HG03342 (cell line): ENCODE measurements at regions not wholly inside any gene's neighbourhood (a gene's known extent, or its start where the extent isn't known, plus 50 kb on each side); places are given as distances from the start of the nearest gene placed in this dataset.

Source experiments
- ATAC-seq: cut with Tn5 transposase; IDR thresholded peaks from one replicate; pipeline ENCODE4 v1.9.1; 2021; ENCODE audit warnings: mild to moderate bottlenecking, moderate library complexity; ENCODE audit not compliant: unreplicated experiment

DNA sequence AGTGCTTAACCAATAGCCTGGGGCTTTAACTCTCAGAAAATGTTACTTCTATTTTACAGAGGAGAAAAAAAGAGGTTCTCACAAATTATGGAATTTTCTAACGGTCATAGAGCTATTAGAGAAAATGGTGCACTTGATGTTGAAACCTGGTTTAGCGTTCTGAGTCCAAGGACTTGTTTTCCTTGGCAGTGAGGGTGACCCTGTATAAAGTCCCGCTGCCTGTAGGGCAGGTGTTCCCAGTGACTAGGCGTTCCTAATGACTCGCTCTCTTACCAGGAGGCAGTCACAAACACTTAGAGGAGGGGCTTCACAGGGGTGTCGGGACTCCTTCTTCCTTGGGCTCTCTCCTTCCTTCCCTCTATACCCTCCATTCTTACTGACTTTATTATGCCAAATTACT, 175.8 kb downstream of the ACTR3 start:
- no peak for ATAC-seq

GRCh38 chr2:114066186-114066747, 176.4 kb downstream of the ACTR3 start:
- no peak for ATAC-seq

DNA sequence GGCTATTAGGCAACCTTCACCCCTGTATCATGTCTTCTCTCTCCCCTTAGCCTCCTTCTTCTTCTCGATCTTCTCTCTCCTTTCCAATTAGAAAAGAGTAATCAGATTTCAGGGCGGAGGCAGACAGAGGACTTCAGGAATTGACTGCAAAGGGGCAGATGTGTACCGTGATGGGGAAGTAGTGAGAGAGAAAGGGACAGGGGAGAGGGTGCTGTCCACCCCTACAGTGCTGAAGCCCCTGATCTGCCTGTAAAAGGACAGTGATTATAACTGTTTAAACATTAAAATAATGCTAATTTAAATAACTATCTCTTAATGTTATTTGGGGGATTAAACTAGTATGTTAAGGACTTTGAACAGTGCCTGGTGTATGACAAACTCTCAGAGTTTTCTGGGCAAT, 178.5 kb downstream of the ACTR3 start:
- no peak for ATAC-seq

DNA sequence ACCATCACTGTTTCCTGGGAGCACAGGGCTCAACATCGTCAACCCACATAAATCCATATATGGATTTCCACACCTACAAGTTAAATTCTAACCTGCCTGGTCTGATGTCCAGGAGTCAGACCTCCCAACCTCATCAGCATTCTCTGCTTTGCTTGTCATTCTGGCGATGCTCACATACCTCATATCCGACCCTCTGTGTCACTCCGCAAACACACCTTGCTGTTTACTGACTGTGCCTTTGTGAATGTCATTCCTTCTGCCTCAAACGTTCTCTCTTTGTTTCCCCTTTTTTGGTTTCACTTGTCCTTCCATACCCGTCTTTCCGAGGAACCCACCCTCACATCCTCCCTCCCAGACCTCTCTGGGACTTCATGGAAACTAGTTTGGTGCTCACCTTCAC, 187.1 kb downstream of the ACTR3 start:
- ATAC-seq, result no peak

DNA sequence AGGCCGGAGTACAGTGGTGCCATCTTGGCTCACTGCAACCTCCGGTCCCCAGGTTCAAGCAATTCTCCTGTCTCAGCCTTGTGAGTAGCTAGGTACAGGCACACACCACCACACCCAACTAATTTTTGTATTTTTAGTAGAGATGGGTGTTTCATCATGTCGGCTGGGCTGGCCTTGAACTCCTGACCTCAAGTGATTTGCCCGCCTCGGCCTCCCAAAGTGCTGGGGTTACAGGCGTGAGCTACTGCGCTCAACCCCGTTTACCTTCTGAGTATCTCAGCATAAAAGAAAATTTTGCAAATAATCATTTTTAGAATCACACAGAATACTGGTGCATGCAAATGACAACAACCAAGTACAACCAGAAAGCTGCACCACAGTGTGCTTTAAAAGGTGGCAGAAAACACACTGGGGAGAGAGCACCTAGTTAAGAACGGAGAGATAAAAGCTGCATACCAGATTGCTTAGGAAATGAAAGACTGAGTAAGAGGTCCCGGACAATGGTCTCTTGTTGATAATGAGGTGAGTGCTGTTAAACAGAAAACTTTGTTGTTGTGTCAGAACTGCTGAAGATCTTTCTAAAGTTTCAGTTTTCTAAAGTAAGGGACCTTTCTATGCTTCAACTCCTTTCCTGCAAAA, 189.6 kb downstream of the ACTR3 start:
- ATAC-seq, result no peak

GRCh38 chr2:114082731-114083433, 193.0 kb downstream of the ACTR3 start:
- no peak for ATAC-seq

GRCh38 chr2:114083717-114084387, 194.0 kb downstream of the ACTR3 start:
- no peak for ATAC-seq

- no peak for ATAC-seq
Measured at GRCh38 chr2:114085238-114085637, 195.3 kb downstream of the ACTR3 start.

GRCh38 chr2:114085992-114086391, 196.1 kb downstream of the ACTR3 start:
- no peak for ATAC-seq

- no peak for ATAC-seq
Measured at GRCh38 chr2:114089636-114090319, 199.9 kb downstream of the ACTR3 start.

GRCh38 chr2:114091010-114091409, 201.1 kb downstream of the ACTR3 start:
- ATAC-seq, result no peak

DNA sequence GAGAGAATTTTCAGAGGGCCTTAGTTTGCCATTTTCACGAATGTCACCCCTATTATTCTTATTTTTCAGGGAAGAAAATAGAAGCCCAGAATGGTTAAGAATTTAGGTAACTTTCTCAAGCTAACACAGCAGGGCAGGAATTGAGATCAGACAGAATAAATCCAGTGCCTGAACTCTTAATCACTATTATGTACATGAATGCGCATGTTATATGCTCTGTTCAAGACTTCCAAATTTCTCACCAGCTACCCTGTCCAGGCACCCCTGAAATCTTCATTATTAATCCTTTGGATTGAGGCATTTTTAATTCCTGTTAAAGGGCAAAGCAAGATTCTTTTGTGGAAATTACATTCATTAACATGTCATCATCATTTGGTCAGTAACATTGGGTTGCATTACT, 218.4 kb downstream of the ACTR3 start:
- no peak for ATAC-seq

GRCh38 chr2:114108824-114109416, 219.0 kb downstream of the ACTR3 start:
- no peak for ATAC-seq

GRCh38 chr2:114111329-114111728, 221.4 kb downstream of the ACTR3 start:
- no peak for ATAC-seq

- ATAC-seq, result no peak
Measured at GRCh38 chr2:114113518-114113917, 223.6 kb downstream of the ACTR3 start.

- no peak for ATAC-seq
Measured at GRCh38 chr2:114118088-114118487, 228.2 kb downstream of the ACTR3 start.

DNA sequence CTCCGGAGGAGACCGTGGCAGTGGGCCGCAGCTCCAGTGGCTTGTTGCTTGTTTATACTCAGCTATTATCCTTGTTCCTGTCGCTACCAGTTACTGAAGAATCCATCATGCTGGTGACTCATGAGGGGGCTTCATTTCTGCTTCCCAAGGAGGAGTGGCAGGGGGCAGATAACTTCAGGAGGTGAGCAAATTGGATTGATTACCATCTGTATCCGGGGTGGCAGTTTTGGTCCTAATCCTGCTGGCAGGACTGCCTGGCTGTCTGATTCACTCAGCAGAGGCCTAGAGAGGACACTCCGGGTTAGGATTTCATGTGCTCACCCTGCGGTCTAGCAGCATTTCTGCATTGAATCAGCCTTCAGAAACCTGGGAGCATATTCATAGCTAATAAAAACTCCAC, 230.0 kb downstream of the ACTR3 start:
- no peak for ATAC-seq

DNA sequence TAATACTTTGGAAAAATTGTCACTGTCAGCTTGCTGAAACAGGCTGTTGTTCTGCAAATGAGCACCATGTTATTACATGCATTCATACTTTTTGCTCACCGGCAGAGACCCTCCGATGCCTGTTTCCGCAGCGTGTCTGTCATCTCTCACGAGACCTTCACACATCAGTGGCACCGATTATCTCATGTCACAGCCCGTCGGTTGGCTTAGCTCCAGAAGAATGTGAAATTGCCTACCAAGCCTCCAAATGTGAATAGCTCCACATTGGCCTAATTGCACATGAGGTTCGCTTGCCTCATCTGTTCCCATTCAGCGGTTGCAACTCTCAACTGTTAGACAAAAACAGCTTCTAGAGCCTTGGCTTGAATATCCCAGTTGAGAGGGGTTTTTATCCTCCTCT, 233.0 kb downstream of the ACTR3 start:
- no peak for ATAC-seq

DNA sequence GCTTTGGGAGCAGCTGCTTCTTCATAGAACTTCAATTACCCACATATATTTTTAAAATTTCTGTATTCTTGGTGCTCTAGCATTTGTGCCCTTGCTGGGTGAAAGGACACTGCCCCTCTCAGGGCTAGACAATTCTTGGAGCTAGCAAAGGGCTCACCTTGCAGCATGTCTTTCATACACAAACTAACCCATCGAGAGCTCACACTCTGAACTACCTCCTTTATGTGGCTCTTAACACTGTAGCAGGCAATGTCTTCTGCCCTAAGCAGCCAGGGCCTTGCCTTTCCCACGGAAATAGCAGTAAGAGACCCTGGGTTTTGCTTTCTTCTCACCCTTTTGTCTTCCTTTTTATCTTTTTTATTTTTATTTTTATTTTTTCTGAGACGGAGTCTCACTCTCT, 234.0 kb downstream of the ACTR3 start:
- ATAC-seq, result no peak

- ATAC-seq, result no peak
Measured at GRCh38 chr2:114127372-114127771, 237.5 kb downstream of the ACTR3 start.

GRCh38 chr2:114128263-114128662, 238.4 kb downstream of the ACTR3 start:
- no peak for ATAC-seq
